Kidney (tissue), 13 donors: ENCODE measurements at regions not wholly inside any gene's neighbourhood (a gene's known extent, or its start where the extent isn't known, plus 50 kb on each side); places are given as distances from the start of the nearest gene placed in this dataset.

Experiments
- DNase-seq, 5 donors: peaks; one replicate each; pipeline ENCODE4 v3.0.0-alpha.2; 2013 to 2020
- FAIRE-seq: peaks from 2 replicates; lab custom pipeline; 2012; peaks lifted over from hg19 to GRCh38; lab: Jason Lieb, UNC
- H3K27ac ChIP-seq, 2 donors: one replicate each; pipeline ENCODE4 v1.7.0; 2013; ENCODE audit warnings: low read depth in 2 of 2, low read length in 2 of 2, inconsistent platforms in 1 of 2
- H3K27me3 ChIP-seq: one replicate; pipeline ENCODE4 v1.7.1; 2013; ENCODE audit warnings: low read length, inconsistent platforms; ENCODE audit not compliant: control insufficient read depth, insufficient read depth
- H3K36me3 ChIP-seq, 3 donors: one replicate each; pipeline versions ENCODE4 v1.7.0 to v1.7.1; 2013; ENCODE audit warnings: low read length in 3 of 3, control low read depth in 1 of 3, inconsistent platforms in 1 of 3; ENCODE audit not compliant: insufficient read depth in 3 of 3, control insufficient read depth in 2 of 3
- H3K4me1 ChIP-seq, 3 donors: one replicate each; pipeline versions ENCODE4 v1.7.0 to v1.7.1; 2013; ENCODE audit warnings: low read length in 3 of 3, inconsistent platforms in 1 of 3, low read depth in 1 of 3; ENCODE audit not compliant: control insufficient read depth in 2 of 3, insufficient read depth in 2 of 3
- H3K4me3 ChIP-seq, 3 donors: one replicate each; pipeline versions ENCODE4 v1.7.0 to v1.8.1; 2013; ENCODE audit warnings: low read length in 3 of 3, control low read depth in 1 of 3, inconsistent platforms in 1 of 3
- H3K9ac ChIP-seq, 3 donors: one replicate each; pipeline versions ENCODE4 v1.7.0 to v1.7.1; 2013; ENCODE audit warnings: low read length in 3 of 3, control low read depth in 1 of 3, inconsistent platforms in 1 of 3
- H3K9me3 ChIP-seq, 3 donors: one replicate each; pipeline versions ENCODE4 v1.7.0 to v1.7.1; 2013; ENCODE audit warnings: low read length in 3 of 3, control low read depth in 1 of 3, inconsistent platforms in 1 of 3; ENCODE audit not compliant: control insufficient read depth in 2 of 3, insufficient read depth in 1 of 3
- CTCF ChIP-seq: IDR thresholded peaks from 3 replicates; pipeline ENCODE4 v1.5.1; 2012; ENCODE audit warnings: mild to moderate bottlenecking, moderate library complexity, borderline replicate concordance; ENCODE audit not compliant: insufficient read depth; ENCODE audit errors: extremely low read depth
- intact Hi-C: fragments of 100-400 bp; cut with DNase I; formaldehyde crosslinking; loops from one replicate; pipeline ENCODE4 v1.11.1; 2022
- donor health status: control.
- donor health status: control.
- donor health status: control.
- donor health status: control.
- donor health status: control.
- donor health status: DM: yes; HTN: yes; CAD: no.
- donor health status: Normal renal cell carcinoma (clear cell type).

GRCh38 chr5:94009161-94009560, 267.8 kb upstream of the POU5F2 start:
- H3K4me3 ChIP-seq: no peak overlapping the region
- no peak for DNase-seq
- intact Hi-C loops: no loop called here
- no peak overlapping the region for H3K27ac ChIP-seq
- peaks cover 0 to 3% (median 2%) of the 10 kb centered on the region in 3 donors for H3K9me3 ChIP-seq
- no peak overlapping the region for H3K9ac ChIP-seq
- FAIRE-seq: no peak
- no peak for TF ChIP-seq CTCF
- H3K27me3 ChIP-seq: no peaks in the 10 kb centered on the region
- no peaks in the 10 kb centered on the region for H3K36me3 ChIP-seq
- H3K4me1 ChIP-seq: no peaks in the 10 kb centered on the region

- Histone ChIP-seq H3K4me3 (no peak overlapping the region), H3K36me3 (no peaks in the 10 kb centered on the region), H3K4me1 (no peaks in the 10 kb centered on the region), H3K27ac (no peak overlapping the region), H3K9me3 (peaks cover 0 to 6% (median 0%) of the 10 kb centered on the region in 3 donors), H3K27me3 (no peaks in the 10 kb centered on the region), H3K9ac (no peak overlapping the region)
- FAIRE-seq (no peak), DNase-seq (no peak)
- intact Hi-C loops: no loop called here
- TF ChIP-seq CTCF: no peak
Observed at GRCh38 chr5:93998951-93999455, 257.6 kb upstream of the POU5F2 start.

- Histone ChIP-seq H3K9ac (no peak overlapping the region), H3K27me3 (no peaks in the 10 kb centered on the region), H3K4me1 (no peaks in the 10 kb centered on the region), H3K9me3 (peaks cover 0 to 6% (median 0%) of the 10 kb centered on the region in 3 donors), H3K27ac (no peak overlapping the region), H3K4me3 (no peak overlapping the region), H3K36me3 (no peaks in the 10 kb centered on the region)
- TF ChIP-seq CTCF: no peak
- no peak for FAIRE-seq
- intact Hi-C loops: no loop called here
- peak in 1 of 5 donors; percentile 5 for DNase-seq
Observed at GRCh38 chr5:93997562-93997961, 256.2 kb upstream of the POU5F2 start.

DNA sequence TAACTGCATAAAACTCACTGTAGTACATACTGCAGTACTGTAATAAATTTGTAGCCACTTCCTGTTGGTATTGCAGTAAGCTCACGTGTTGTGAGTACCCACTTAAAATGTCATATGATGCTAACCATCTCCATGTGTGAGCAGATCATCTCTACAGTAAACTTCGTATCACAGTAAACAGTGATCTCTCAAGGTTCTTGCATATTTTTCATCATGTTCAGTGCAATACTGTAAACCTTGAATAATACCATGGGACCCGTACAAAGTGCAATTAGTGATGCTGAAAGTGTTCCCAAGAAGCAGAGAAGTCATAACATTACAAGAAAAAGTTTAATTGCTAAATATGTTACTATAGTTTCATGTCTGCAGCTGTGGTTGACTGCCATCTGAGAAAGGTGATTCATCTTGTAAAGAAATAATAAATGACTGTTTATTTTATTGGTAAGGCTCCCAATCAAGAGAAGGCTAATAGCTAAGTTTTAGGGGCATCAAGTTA, 253.8 kb upstream of the POU5F2 start:
- DNase-seq: no peak
- H3K9ac ChIP-seq: no peak overlapping the region
- no peaks in the 10 kb centered on the region for H3K4me1 ChIP-seq
- FAIRE-seq: no peak
- TF ChIP-seq CTCF: no peak
- intact Hi-C loops: no loop called here
- no peaks in the 10 kb centered on the region for H3K9me3 ChIP-seq
- H3K36me3 ChIP-seq: no peaks in the 10 kb centered on the region
- no peaks in the 10 kb centered on the region for H3K27me3 ChIP-seq
- H3K27ac ChIP-seq: no peak overlapping the region
- no peak overlapping the region for H3K4me3 ChIP-seq
